HG03060 (cell line): ENCODE measurements at regions not wholly inside any gene's neighbourhood (a gene's known extent, or its start where the extent isn't known, plus 50 kb on each side); places are given as distances from the start of the nearest gene placed in this dataset.
"Not testable (repeated sequence)": the region's sequence is repeated elsewhere in the genome, so short reads cannot be mapped to it uniquely, and the experiment has no call there.

Experiments
- ATAC-seq: cut with Tn5 transposase; IDR thresholded peaks from one replicate; pipeline ENCODE4 v1.9.1; 2021; ENCODE audit warnings: low read depth, moderate number of reproducible peaks; ENCODE audit not compliant: unreplicated experiment

DNA sequence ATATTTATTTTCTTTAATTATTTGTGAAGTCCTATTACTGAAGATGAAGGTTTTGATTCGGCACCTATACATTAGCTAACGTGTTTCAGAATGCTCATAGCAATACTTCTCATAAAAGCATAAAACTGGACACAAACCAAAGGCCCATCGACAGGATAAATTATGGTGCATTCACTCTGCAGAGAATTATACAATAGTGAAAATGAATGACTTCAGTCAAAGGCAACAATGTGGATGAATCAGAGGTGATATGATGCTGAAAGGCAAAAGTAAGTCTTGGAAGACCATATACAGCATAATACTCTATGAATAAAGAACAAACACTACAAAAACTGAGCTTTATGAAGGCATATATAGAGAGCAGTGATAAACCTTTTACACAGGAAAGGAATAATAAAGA, 156.6 kb upstream of the EGLN3 start:
- no peak for ATAC-seq

DNA sequence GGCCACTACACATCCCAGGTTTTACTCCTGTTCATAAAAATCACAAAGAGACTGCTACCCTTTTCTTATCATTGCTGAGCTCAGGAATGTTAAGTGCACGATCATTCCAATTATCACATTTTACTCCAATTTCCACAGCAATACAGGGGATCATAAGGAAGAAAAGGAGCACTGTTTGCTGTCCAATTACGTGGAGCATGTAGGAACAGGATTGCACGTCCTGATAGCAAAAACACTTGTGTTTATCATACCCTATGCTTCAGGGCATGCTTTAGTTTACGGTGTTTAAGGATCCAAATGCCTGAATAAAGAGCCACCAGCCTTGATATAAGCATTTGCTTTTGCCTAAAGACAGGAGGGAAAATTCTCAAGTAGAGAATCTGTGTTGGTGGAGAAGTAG, 155.4 kb upstream of the EGLN3 start:
- no peak for ATAC-seq

DNA sequence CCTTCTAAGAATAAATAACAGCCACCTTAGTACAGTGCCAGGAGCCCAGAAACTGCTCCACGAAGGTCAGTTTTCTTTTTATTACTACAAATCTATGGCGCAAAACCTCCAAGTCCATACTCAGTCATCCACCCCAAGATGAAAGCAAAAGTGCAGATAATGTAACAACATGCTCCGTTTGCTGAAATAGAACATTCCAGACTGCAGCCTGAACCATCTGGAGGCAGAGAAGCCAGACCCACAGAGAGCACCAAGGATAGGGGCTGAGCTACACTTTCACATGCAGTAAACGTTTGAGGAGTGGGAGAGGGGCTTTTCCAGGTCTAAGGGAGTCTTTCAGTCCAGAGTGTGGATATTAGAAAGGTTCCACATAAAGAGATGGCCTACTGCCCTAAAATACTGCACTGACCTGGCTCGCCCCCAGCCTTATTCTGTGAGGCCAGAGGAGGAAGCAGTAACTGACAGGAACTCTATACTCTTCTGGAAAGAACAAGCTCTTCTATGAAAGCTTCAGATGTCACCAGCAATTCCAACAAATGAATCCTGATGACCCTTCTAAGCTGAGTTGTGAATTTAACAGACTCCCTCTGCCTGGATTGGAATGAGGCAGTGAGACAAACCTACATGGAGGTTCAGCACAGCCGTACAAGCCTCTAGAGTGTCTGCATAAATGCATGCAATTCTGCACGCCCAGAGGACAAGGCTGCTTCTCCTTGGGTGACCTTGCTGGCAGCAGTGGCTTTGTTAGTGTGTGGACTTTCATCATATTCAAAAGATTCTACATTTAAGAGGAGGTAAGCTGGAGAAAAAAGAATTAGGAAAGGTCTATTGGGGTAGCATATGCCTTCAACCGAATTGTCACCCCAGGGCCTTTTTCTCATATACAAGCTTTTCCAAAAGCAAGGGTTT, 153.9 kb upstream of the EGLN3 start:
- ATAC-seq, result no peak

DNA sequence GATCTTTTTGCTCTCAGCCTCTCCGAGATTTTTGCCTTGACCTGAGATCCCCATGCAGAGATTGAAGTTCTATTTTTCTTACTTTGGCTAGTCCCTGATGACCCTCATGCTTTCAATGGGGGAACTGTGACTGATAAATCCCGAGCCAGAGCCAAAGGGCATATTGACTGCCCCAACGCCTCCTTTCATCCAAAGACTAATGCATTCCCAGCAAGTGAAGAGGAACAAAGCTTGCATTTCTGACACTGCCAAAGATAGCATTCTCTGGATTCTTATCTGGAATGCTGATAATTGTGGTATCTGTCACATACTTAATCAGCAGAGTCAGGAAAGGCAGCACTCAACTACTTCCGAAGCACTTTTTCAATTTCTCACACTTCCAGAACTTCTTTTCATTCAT, 152.3 kb upstream of the EGLN3 start:
- no peak for ATAC-seq

DNA sequence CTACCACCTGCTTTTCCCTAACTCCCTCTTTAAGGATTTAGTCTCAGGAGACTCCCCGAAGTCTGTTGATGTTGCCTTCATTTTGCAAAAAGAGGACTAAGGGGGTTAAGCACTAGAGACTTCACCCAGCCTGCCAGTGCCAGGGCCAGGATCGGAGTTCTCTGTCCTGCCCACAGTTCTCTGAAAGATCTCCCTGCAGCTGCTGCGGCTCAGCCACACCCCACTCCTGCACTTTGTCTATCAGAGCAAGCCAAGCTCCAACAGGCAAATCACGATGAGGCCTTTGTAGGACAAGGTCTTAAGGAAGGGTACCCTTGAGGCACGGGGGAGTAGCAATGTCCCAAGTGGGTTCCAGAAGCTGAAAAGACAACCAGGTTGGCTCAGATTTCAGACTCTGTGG, 148.8 kb upstream of the EGLN3 start:
- no peak for ATAC-seq

DNA sequence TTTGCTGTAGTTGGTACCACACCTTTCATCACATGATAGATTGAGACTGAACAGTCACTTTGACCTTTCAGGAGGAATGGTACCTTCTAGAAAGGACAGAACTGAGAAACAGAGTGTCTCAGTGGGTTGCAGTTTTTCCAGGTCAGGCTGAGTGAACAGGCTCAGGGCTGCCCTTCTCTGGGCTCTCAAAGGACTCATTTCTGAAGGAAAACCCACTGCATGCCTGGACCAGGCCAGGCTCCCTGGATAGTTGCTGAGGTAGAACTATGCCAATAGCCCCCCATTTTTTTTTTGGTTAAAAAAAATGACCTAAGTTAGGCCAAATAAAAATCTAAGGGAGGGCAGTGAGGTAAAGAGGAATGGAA, 148.1 kb upstream of the EGLN3 start:
- ATAC-seq, result no peak

DNA sequence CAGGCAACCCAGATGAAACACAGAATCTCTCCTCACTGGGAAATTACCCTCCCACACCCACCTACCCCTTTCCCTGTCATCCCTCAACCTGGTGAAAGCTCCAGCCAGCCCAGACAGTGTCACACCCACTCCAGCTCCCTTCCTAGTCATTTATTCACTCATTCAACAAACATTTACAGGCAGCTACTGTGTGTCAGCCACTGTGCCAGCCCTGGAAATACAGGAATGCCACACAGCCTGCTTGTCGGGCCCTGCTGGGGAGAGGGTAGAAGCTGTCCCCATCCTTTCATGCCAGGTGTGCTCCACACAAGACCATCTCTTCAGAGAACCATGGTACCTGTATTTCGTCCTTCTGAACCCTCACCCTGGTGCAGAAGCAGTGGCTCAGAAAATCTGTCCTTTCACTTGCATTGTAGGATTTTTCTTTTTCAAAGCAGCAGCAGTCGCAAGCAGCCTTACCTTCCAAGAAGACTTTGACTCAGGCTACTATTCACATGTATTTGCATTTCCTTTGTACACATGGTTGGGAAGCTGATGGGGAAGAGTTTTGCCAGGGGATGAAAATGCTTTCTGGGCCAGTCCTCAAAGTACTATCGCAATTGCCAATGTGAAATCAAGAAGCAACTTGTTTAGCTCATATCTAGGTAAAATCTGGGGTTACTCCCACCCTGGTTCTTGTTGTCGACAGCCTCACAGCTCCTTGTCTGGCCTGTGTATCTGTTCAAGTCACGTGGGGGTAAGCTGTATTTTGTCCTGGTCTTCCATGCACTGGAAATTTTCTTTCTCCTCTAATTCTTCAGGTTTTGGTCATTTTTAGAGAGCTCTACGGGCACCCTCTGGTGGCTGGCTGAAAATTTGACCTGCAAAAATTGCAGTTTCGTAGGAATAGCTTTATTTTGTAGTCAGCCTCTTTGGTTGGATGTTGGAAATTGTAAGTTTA, 147.4 kb upstream of the EGLN3 start:
- ATAC-seq, result no peak

DNA sequence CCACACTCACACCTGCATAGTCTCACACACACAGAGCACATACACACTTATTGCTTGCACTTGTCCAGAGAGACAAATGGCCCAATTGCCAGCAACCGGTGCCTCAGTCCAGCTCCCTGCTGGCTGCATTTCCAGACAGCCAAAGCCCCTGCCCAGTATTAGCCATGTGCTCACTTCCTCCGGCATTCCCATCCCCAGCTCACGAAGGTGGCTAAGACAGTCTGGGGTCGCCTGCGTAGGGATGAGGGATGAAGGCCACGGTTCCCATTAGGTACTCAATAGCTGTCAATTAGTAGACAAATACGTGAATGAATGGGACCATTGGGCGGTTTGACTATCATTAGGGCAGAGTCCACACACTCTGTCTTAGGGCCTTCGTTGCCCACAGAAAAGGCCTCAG, 146.8 kb upstream of the EGLN3 start:
- ATAC-seq, result no peak

DNA sequence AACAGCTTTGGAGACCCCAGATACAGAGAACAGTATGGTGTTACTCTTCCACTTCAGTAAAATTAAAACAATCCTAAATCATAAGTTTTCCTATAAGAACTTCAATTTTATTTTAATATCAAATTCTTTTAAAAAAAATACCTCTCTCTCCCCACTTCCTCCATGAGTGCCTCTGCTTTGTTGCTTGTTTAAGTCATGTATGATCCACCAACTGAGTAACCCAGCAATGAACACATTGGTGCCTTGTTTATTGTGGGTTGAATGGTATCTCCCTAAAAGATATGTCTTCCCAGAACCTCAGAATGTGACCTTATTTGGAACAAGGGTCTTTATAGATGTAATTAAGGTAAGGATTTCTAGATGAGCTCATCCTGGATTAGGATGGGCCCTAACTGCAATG, 143.5 kb upstream of the EGLN3 start:
- no peak for ATAC-seq

DNA sequence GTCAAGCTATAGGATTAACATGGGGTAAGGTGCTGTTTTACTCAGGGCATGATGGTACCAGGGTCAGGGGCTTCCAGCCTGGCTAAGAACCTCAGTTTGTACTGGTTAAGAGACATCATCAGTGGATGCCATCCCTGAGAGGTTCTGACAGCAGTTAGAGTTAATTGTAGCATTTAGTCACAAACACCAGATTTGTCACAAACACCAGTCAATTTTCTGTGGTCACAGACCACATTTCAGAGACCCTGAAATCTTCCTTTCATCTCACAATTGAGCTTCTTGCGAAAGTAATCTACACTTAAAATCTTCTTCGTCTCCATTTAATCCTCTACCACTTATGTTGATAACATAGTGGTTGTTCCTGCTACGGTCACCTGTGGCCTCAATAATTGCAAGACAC, 143.0 kb upstream of the EGLN3 start:
- ATAC-seq, result no peak

DNA sequence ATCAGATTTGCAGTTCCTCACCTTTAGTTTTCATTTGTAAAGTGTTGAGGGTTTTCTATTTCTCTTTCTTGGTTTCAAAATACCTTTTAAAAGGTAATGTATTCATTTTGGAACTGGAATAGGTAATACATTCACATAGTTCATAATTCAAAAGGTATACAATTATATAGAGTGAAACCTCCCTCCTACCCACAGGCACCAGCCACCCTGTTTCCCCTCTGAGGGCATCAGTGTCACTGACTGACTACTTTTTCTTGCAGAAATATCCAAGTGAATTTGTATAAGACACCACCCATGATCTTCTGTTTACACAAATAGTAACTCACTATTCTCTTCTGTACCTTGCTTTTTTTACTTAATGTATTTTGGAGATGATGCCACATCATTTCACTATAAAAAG, 139.6 kb upstream of the EGLN3 start:
- ATAC-seq, result no peak

DNA sequence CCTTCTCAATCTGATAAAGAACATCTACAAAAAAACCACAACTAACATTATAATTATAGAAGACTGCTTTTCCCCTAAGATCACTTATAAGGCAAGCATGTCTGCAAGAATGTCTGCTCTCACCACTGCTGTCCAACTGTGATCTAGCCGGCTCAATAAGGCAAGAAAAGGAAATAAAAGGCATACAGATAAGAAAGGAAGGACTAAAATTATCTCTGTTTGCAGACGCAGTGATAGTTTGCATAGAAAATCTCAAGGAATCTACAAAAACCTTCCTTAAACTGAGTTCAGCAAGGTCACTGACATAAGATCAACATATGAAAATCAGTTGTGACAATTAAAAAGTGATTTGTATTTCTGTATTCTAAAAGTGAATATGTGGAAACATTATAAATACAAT, 138.0 kb upstream of the EGLN3 start:
- ATAC-seq, result no peak

DNA sequence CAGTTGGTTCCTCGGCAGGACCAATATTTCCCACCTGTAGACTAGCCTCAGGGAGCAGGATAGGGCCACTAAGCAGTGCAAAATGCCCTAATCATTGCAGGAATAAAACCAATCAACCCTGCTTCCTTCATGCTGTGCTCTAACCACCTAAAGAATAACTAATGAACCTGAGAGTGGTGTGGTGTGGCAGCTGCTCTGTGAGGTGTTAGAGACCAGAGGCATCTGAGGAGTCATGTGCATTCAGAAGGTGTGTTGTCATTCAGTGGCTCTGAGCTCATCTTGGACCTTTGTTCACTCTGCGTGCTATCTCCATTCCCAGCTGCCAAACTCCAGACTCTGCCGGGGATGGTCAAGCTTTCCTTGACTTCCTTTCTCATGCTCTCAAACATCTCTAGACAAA, 136.7 kb upstream of the EGLN3 start:
- no peak for ATAC-seq

DNA sequence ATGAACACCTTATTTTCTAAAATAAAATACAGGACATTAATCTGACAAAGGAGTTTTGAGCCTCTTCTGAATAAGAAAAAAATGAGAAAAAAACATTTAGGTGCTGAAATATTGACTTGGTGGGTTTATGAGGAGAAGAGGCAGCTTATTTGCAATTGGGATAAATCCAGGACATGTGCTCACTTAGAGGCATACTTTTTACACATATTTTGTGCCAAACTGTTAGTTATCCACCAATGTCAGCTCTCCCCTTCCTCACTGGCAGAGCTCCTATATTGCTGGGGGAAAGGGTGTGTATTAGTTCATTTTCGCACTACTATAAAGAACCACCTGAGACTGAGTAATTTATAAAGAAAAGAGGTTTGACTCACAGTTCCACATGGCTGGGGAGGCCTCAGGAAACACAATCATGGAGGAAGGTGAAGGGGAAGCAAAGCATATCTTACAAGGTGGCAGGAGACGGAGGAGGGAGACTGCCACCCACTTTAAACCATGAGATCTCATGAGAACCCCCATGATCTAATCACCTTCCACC, 135.4 kb upstream of the EGLN3 start:
- ATAC-seq, result no peak

DNA sequence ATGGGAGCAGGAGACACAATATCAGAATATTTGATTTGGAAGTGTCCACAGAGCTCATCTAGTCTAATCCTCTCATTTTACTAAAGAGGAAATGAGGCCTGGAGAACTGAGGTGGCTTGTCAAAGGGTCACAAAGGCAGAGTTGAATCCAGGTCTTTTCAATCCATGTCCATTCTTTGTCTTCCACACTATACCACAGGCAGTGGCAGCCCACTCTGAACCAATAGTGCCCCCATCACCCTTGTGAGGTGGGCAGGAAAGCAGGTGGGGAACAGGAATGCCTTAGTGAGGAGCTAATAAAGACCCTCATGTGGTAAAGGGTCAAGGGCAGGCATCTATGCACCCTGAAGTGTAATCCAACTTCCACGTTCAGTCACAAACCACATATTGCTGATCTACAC, 134.8 kb upstream of the EGLN3 start:
- no peak for ATAC-seq

DNA sequence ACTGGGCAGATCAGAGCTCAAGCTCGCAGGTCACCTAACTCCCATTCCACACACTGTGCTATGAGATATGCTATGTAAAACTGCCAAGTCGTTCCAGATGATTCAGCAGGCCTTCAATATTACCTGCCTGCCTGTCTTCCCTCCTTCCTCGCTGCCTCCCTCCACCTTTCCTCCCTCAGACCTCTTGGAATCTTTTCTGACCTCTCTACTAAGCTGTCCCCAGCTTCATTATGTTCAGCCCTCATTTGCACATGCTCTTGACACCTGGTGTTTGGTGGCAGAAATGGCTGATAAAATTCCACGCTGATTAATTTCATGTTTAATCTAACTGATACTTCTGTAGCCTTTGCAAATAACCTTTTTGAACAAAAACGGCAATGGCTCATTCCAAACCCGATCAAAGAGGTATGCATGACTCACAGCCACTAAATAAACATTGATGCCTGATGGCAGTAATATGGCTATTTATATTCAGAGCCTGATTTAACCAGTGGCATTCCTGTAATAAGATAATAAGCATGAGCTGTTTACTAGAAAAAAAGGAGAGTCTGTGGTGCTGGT, 130.8 kb upstream of the EGLN3 start:
- no peak for ATAC-seq

DNA sequence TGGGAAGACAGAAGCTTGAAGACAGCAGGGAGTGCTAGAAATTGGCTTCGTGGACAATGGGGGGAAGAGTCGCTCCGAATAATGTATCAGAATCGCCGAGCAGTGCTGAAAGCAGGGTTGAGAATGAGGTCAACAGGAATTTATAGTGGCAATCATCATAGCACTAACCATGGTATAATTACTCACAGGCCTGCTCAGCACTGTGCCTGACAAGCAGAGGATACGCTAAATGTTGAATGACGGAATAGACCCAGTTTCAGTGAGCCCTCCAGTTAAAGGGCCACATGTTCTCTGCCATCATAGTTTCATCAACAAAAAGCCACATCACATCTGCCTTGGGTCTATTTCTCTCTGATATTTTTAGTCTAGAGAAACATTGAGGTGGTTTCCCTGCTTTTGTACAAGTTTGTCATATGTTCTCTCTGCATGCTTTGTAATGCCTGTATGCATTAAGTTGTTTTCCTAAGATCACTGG, 130.3 kb upstream of the EGLN3 start:
- no peak for ATAC-seq

DNA sequence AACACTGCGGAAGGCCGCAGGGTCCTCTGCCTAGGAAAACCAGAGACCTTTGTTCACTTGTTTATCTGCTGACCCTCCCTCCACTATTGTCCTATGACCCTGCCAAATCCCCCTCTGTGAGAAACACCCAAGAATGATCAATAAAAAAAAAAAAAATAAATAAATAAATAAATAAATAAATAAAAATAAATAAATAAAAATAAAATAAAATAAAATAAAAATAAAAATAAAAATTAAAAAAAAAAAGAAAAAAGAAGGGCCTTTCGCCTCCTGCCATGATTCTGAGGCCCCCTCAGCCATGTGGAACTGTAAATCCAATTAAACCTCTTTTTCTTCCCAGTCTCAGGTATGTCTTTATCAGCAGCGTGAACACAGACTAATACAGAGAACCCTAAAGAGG, 128.8 kb upstream of the EGLN3 start:
- not testable (repeated sequence) for ATAC-seq

DNA sequence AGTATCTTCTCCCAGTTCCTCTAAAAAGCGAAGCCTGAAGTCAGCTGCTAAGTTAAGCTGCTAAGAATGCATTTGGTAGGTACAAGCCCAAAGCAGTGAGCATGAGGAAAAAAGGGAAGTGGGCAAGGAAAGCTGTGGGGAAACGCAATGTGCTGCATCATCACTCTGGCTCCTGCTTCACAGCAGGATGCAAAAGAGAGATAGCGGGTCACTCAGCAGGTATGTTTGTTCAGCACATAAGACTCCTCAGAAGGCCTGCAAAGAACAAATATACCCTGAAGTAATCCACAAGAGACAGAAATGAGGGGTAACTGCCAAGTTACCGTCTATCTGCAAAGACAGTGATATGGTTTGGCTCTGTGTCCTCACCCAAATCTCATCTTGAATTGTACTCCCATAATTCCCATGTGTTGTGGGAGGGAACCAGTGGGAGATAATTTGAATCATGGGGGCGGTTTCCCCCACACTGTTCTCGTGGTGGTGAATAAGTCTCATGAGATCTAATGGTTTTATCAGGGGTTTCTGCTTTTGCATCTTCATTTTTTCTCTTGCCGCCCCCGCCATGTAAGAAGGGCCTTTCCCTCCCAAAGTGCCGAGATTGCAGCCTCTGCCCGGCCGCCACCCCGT, 127.4 kb upstream of the EGLN3 start:
- ATAC-seq, result no peak

DNA sequence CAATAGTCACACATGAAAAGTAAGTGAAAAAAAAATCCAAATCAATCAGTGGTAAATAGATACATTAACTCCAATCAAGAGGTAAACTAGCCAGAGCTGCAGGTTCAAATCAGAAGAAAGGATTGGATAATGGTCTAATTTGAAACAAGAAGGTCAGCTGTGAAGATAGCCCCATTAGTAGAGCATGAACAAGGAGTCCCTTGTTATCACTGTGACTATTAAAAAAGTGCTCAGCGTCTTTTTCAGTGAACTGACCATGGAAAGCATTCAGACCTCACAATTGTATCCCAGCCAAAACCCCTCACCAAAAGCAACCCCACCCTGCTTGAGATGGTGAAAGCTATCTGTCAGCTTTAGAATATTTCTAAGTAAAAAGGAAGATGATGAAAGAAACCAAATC, 125.0 kb upstream of the EGLN3 start:
- ATAC-seq, result no peak
